Progenitor cell of endocrine pancreas (in vitro differentiated cells): ENCODE measurements at regions not wholly inside any gene's neighbourhood (a gene's known extent, or its start where the extent isn't known, plus 50 kb on each side); places are given as distances from the start of the nearest gene placed in this dataset.

Experiments used
- DNase-seq: peaks from one replicate; pipeline ENCODE4 v3.0.0; 2021; ENCODE audit warnings: low spot score; ENCODE audit not compliant: unreplicated experiment
- H3K27ac Mint-ChIP-seq: 2 replicates; pipeline ENCODE4 v1.8.0; 2021; ENCODE audit warnings: mild to moderate bottlenecking, moderate library complexity, mixed read lengths
- H3K27me3 Mint-ChIP-seq: 2 replicates; pipeline ENCODE4 v1.8.0; 2021; ENCODE audit warnings: mixed read lengths
- H3K36me3 Mint-ChIP-seq: 2 replicates; pipeline ENCODE4 v1.8.0; 2022; ENCODE audit warnings: mixed read lengths; ENCODE audit not compliant: insufficient read depth
- H3K4me1 Mint-ChIP-seq: 2 replicates; pipeline ENCODE4 v1.8.0; 2021; ENCODE audit warnings: low read depth, mixed read lengths
- H3K4me3 Mint-ChIP-seq: 2 replicates; pipeline ENCODE4 v1.8.0; 2021; ENCODE audit warnings: low read depth, mild to moderate bottlenecking, moderate library complexity, mixed read lengths
- H3K9me3 Mint-ChIP-seq: 2 replicates; pipeline ENCODE4 v1.8.0; 2021; ENCODE audit warnings: low read depth, mixed read lengths
- CTCF ChIP-seq: fragments of 200-600 bp; sonication (generic); IDR thresholded peaks from one replicate; pipeline ENCODE4 v1.5.0; 2021; ENCODE audit warnings: antibody characterized with exemption, mild to moderate bottlenecking; ENCODE audit not compliant: unreplicated experiment

DNA sequence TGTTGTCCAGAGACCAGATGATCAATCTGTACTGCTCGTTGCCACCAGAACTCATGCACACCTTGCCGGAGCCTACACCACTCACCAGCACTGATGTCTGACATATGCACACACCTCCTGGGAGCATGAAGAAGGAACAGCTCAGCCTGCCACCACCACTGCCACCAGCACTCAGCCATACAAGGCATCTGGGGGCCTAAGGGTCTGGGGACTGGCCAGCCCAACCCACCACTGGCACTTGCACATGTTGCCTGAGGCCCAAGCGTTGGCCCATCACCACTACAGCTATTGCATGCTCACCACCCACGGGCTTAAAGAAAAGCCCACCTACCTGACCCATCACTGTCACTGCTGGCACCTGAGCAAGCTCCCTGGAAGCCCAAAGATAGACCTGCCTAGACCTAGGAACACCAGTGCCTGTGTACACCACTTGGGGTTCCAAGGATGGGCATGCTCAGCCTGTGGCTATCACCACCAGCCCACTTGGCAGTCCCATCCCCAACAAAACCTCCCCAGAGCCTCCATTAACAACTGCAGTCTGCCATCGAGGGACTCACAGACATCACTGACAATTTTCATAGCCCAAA, 174.3 kb upstream of the GRID2 start:
- peaks cover 19% of the 10 kb centered on the region for H3K9me3 Mint-ChIP-seq
- DNase-seq = no peak

GRCh38 chr4:92136434-92136833, 167.3 kb upstream of the GRID2 start:
- Mint-ChIP-seq H3K4me1 (no peaks in the 10 kb centered on the region), H3K36me3 (no peaks in the 10 kb centered on the region), H3K27ac (no peak overlapping the region), H3K4me3 (no peak overlapping the region), H3K9me3 (peaks cover 18% of the 10 kb centered on the region), H3K27me3 (no peaks in the 10 kb centered on the region)
- TF ChIP-seq CTCF = no peak
- DNase-seq = no peak

More for the DNA sequence above, 174.3 kb upstream of the GRID2 start:
- no peak overlapping the region for H3K4me3 Mint-ChIP-seq
- no peak for TF ChIP-seq CTCF
- H3K36me3 Mint-ChIP-seq = no peaks in the 10 kb centered on the region
- H3K27me3 Mint-ChIP-seq = no peaks in the 10 kb centered on the region
- H3K4me1 Mint-ChIP-seq = peaks cover 4% of the 10 kb centered on the region
- H3K27ac Mint-ChIP-seq = no peak overlapping the region

DNA sequence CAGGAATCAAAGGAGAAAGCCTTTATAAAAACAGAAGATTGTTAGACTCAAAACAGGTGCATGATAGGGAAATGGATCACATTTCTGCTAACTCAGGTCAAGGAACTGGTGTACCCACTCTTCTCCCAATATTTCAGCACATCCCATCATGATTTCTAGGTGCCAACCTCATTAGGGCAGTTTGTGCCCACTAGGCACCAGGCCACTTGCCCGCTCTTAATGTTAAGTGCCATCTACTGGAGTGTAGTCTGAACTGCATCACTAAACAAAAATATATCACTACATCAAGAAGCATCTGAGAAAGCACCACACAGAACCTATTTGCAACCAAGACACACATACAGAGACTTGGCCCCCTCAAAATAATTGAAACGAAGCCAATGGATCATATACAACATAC, 140.4 kb upstream of the GRID2 start:
- no peak for TF ChIP-seq CTCF
- H3K27ac Mint-ChIP-seq = no peak overlapping the region
- H3K4me1 Mint-ChIP-seq = no peaks in the 10 kb centered on the region
- H3K36me3 Mint-ChIP-seq = no peaks in the 10 kb centered on the region
- DNase-seq = no peak
- no peak overlapping the region for H3K4me3 Mint-ChIP-seq
- no peaks in the 10 kb centered on the region for H3K27me3 Mint-ChIP-seq
- peaks cover 47% of the 10 kb centered on the region for H3K9me3 Mint-ChIP-seq

GRCh38 chr4:92170340-92170739, 133.4 kb upstream of the GRID2 start:
- DNase-seq = no peak
- Mint-ChIP-seq H3K36me3 (no peaks in the 10 kb centered on the region), H3K9me3 (peaks cover 22% of the 10 kb centered on the region), H3K4me3 (no peak overlapping the region), H3K4me1 (peaks cover 1% of the 10 kb centered on the region), H3K27me3 (no peaks in the 10 kb centered on the region), H3K27ac (no peak overlapping the region)
- no peak for TF ChIP-seq CTCF

GRCh38 chr4:92172203-92172602, 131.6 kb upstream of the GRID2 start:
- Mint-ChIP-seq H3K4me1 (peaks cover 1% of the 10 kb centered on the region), H3K27ac (no peak overlapping the region), H3K4me3 (no peak overlapping the region), H3K9me3 (peaks cover 9% of the 10 kb centered on the region), H3K27me3 (no peaks in the 10 kb centered on the region), H3K36me3 (no peaks in the 10 kb centered on the region)
- no peak for DNase-seq
- TF ChIP-seq CTCF = no peak
